Activated T-helper 1 cell treated with anti-CD3 and anti-CD28 coated beads, Interleukin-2, amount 50 U/mL, for 16 hours (primary cell): ENCODE measurements at regions not wholly inside any gene's neighbourhood (a gene's known extent, or its start where the extent isn't known, plus 50 kb on each side); places are given as distances from the start of the nearest gene placed in this dataset.
"Not testable (repeated sequence)": the region's sequence is repeated elsewhere in the genome, so short reads cannot be mapped to it uniquely, and the experiment has no call there.

Experiments used
- DNase-seq, 2 donors: peaks; one replicate each; pipeline ENCODE4 v3.0.0-alpha.2; 2020; ENCODE audit warnings: low read depth in 1 of 2, low spot score in 1 of 2

DNA sequence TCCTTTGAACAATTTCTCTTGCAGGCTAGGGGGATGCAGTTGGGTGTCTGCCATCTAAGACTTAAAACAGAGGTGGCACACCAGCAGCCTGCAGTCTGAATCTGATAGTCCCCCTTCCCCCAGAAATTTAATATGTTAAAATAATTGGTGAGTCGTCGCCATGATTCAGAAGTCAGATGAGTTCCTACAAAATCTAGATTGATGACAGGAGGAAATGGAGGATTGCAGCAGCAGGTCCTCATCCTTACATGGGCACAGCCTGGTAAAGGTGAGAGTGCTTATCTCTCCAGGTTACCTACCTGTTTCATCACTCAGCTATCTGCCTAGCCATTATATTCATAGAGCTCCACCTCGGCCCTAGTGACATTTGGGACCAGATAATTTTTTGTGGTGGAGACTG lies 112.3 kb downstream of the PCSK1 start:
- no peak for DNase-seq

DNA sequence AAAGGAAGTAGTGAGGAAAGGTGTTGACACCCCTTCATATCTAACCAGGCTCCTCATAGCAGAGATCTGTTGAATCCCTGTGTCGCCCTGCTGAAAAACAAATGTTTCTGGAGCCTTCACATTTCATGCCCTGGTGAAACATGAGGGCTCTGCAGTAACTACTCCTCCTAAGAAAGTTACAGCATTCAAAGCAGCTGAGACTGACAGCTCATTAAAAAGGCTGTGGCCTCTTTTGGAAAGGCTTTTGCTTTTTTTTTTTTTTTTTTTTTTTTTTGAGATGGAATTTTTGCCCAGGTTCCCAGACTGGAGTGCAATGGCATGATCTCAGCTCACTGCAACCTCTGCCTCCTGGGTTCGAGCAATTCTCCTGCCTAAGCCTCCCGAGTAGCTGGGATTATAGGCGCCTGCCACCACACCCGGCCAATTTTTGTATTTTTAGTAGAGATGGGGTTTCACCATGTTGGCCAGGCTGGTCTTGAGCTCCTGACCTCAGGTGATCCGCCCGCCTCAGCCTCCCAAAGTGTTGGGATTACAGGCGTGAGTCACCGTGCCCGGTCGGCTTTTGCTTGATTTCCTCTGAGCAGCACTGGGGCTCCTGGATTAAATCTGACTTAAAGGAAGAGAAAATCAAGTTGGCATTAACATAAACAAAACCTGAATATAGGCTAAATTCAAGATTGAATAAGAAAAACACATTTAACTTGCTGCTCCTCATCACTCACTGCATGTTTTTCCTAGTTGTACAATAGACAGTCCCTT lies 112.9 kb downstream of the PCSK1 start:
- DNase-seq: not testable (repeated sequence)

DNA sequence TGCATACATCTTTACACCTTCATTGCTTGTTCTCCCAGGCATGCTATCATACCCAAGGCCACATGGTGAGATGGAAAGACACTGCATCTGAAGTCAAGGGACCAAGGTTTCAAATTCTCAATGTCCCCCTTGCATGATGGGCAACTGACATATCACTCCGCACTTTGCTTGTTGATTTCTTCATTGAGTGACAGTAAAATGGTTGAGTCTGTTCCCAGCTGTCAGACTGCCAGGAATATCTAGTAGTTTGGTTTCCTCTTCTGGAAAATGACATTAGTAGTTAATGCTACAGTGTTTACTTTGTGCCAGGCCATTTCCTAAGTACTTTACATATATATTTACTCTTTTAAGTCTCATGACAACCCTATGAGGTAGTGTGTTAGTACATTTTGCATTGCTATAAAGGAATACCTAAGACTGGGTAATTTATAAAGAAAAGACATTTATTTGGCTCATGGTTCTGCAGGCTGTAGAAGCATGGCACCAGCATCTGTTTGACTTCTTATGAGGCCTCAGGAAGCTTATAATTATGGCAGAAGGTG lies 114.4 kb downstream of the PCSK1 start:
- no peak for DNase-seq

GRCh38 chr5:96317945-96318344 lies 115.1 kb downstream of the PCSK1 start:
- no peak for DNase-seq

- DNase-seq: no peak
Measured at GRCh38 chr5:96316487-96316886, 116.6 kb downstream of the PCSK1 start.

GRCh38 chr5:96316017-96316416 lies 117.0 kb downstream of the PCSK1 start:
- no peak for DNase-seq

GRCh38 chr5:96315431-96315830 lies 117.6 kb downstream of the PCSK1 start:
- DNase-seq: no peak

DNA sequence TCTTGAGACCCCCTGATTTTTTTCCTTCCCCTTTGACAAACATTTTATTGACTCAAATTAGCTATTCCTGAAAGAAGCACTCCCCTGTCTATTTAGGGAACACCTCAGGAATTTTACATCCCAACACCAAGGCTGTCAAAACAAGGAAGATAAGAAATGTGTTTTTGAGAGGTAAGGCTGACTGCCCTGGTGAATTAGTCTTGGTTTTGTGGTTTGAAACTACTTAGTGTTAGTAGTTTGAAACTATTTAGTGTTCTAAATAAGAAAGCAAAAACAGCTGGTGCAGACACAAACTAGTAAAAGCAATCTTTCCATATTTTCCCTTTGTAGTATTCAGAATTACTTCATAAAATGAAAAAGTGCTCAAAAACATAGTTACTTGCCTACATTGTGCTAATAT lies 120.7 kb downstream of the PCSK1 start:
- no peak for DNase-seq

DNA sequence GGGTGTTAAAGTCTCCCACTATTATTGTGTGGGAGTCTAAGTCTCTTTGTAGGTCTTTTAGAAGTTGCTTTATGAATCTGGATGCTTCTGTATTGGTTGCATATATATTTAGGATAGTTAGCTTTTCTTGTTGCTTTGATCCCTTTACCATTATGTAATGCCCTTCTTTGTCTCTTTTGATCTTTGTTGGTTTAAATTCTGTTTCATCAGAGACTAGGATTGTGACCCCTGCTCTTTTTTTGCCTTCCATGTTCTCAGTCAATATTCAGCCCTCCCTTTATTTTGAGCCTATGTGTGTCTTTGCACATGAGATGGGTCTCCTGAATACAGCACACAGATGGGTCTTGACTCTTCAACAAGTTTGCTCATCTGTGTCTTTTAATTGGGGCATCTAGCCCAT lies 126.0 kb downstream of the PCSK1 start:
- not testable (repeated sequence) for DNase-seq

DNA sequence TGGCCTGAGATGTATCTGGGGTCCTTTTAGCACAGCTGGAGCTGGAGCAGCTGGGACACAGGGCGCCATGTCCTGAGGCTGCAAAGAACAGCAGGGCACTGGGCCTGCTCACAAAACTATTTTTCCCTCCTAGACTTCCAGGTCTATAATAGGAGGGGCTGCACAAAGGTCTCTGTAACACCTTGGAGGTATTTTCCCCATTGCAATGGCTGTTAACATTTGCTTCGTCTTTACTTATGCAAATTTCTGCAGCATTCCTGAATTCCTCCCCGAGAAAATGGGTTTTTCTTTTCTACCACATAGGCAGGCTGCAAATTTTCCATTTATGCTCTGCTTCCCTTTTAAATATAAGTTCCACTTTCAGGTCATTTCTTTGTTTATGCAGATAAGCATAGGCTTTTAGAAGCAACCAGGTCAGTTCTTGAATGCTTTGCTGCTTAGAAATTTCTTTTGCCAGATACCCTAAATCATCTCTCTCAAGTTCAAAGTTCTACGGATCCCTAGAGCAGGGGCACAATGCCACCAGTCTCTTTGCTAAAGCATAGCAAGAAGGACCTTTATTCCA lies 130.8 kb downstream of the PCSK1 start:
- no peak for DNase-seq

- DNase-seq: no peak
Measured at GRCh38 chr5:96300976-96301375, 132.1 kb downstream of the PCSK1 start.

GRCh38 chr5:96297867-96298266 lies 135.2 kb downstream of the PCSK1 start:
- no peak for DNase-seq

DNA sequence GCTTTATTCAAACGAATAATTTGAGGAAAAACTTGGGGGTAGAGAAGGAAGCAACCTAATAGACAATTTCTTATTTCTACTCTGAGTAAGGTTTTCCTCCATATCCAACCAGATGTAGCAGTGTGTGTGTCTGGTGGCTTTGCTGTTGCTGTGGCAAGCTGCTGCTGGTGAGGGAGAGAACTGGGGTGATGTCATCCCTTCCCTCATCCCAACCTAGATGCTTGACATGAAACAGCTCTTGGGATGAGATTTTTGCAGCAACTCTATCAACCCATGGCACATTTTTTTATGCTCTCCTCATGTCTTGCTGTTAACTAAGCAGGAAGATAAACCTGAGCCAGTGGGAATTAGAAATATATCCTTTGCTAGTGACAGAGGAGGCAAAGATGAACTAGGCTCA lies 135.8 kb downstream of the PCSK1 start:
- DNase-seq: no peak

DNA sequence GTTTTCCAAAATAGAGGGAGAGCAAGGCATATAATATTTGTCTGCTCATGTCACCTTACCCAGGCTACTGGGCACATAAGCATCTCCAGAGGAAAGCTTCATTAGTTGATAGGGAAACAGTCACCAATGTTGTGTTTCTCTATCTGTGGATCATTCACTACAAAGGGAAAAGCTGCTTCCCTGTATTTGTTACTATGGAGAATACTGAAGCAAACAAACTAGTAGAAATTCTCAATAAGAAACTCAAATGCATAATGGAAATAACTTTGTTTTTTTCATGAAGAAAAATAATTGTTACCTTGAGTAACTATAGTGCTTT lies 138.2 kb downstream of the PCSK1 start:
- DNase-seq: no peak

- no peak for DNase-seq
Measured at GRCh38 chr5:96293966-96294883, 138.8 kb downstream of the PCSK1 start.

DNA sequence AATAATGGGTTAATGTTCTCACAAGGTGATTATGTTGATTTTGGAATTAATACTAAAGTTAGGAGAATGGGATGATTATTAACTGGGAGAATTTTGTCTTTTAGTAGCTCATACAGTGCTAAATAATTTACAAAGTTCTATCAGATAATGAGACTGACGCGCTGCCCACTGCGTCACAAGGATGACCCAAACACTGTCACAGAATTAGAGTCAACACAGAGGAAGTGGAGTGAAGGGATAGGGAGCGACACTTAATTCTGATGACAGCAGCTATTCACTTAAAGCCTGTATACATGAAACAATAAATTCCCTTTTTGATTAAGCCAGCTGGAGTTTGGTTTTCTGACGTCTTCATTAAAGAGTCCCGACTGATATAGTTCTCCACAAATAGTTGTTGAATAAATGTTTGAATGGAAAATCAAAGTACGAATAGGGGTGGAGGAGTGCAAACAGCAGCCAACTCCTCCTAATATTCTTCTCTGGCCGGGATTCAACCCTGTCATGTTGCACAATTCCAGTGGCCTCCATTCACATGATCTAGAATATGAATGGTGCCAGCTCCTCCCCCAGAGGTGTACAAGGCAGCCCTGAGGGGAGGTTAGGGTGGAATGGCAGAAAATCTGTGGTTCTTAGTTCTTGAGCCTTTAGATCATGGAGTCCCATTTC lies 140.3 kb downstream of the PCSK1 start:
- DNase-seq: no peak

DNA sequence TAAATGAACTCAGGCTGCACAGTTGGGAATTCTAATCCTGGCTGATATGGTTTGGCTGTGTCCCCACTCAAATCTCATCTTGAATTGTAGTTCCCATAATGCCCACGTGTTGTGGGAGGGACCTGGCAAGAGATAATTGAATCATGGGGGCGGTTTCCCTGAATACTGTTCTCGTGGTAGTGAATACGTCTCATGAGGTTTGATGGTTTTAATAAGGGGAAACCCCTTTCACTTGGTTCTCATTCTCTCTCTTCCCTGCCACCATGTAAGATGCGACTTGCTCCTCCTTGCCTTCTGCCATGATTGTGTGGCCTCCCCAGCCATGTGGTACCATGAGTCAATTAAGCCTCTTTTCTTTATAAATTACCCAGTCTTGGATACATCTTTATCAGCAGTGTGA lies 143.8 kb downstream of the PCSK1 start:
- DNase-seq: not testable (repeated sequence)

DNA sequence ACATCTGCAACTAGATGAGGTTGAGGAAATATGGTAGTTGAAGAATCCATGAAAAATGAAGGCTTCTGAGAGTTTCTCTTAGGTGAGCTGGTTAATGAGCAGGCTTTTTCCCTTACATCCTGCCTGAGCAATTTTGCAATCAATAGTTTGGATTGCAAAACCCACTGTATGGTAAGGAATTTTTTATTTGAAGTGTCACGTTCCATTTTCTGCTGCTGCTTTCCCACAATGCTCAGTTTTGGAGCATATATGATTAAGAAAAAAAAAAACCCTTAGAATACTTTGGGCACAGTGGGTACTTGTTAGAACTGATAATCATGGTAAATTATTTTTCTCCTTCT lies 144.2 kb downstream of the PCSK1 start:
- DNase-seq: no peak

DNA sequence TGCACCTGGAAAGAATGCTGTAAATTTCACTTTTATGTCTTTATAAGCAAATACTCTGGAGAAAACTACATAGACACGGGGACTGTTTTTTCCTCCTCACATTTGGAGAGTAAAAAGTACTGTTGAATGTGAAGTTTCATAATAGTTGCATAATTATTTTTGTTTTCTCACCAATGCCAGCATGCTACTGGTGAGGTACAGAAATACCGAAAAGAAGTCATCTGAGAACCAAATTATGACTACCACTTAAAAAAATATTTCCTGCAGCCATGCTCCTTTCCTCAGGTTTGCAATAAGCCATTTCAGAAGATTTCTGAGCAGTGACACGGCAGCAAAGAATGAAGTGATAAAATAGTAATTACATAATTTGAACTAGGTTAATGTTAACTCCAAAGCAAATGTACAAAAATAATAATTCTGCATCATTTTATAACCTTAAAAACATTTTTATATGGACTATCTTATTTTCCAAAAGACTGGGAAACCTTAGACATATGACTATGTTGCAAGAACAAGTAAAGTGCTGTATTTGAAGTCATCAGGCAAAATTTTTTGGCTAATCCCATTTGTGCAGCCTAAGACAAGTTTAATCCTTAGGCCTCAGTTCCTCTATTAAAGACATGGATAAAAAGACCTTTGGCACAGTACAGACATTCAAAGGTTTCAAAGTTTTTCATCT lies 144.7 kb downstream of the PCSK1 start:
- DNase-seq: no peak

DNA sequence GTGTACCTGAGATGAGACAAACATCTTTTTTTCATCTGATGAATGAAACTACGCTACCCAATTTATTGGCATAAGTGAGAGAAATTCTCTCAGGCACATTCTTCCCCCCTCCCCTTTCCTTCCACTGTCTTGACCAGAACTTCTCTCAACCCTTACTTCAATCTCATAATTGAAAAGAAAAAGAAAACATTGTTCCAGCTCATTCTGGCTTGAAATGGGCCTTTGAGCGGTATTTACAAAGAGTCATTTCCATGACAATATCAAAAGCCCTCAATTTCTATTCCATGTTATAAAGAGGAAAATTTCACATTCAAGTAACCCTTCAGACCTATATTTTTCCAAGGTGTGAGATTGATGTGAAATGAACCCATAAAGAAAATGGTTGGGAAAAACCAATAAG lies 145.9 kb downstream of the PCSK1 start:
- no peak for DNase-seq

- DNase-seq: no peak
Measured at GRCh38 chr5:96285823-96286222, 147.2 kb downstream of the PCSK1 start.
